ENCODE measurements at regions not wholly inside any gene's neighbourhood (a gene's known extent, or its start where the extent isn't known, plus 50 kb on each side); places are given as distances from the start of the nearest gene placed in this dataset.

GRCh38 chr15:92231461-92231860, 162.2 kb upstream of the ST8SIA2 start (continued):
- TF ChIP-seq JUNB (IDR thresholded peaks at IDR 0.05) (no peak), ZBED1 (IDR thresholded peaks at IDR 0.05; ENCODE audit: borderline replicate concordance) (no peak), BMI1 (IDR thresholded peaks at IDR 0.05; ENCODE audit: borderline replicate concordance) (no peak), CHD1 (IDR thresholded peaks at IDR 0.05; ENCODE audit: low read depth, low read length) (no peak), POLR2AphosphoS5 (IDR thresholded peaks at IDR 0.05; ENCODE audit: low read length) (no peak), NR2C1 (IDR thresholded peaks at IDR 0.05) (no peak), HDAC2 (IDR thresholded peaks at IDR 0.05) (no peak)

GRCh38 chr15:92232317-92232716, 161.4 kb upstream of the ST8SIA2 start:
- Histone ChIP-seq H3K27ac (ENCODE audit: control insufficient read depth, insufficient read depth) (no peak overlapping the region), H3K4me1 (ENCODE audit: control insufficient read depth, insufficient read depth, low read length) (no peaks in the 10 kb centered on the region), H3K9me3 (replicated peaks; ENCODE audit: control insufficient read depth, insufficient read depth, low read length) (no peaks in the 10 kb centered on the region), H3K36me3 (ENCODE audit: control insufficient read depth in 2 of 2, insufficient read depth in 2 of 2, low read length in 1 of 2) (no peaks in the 10 kb centered on the region), H4K20me1 (ENCODE audit: control insufficient read depth, insufficient read depth) (no peaks in the 10 kb centered on the region), H3K9ac (ENCODE audit: control insufficient read depth, insufficient read depth, low read length) (no peak overlapping the region), H3K4me3 (no peak overlapping the region), H3K79me2 (ENCODE audit: control insufficient read depth, insufficient read depth, low read length) (no peaks in the 10 kb centered on the region), H3K4me2 (ENCODE audit: control insufficient read depth, insufficient read depth) (no peak overlapping the region), H2AFZ (ENCODE audit: control insufficient read depth, low read depth, low read length) (no peak overlapping the region), H3K27me3 (replicated peaks in 1 of 2; ENCODE audit: control insufficient read depth in 2 of 2, insufficient read depth in 2 of 2, low read length in 1 of 2) (no peaks in the 10 kb centered on the region)
- BruUV-seq (replicated peaks), result no TSS peak
- DNase-seq (ENCODE audit: low read depth, low spot score), result no peak
- SMC1A ChIA-PET (ENCODE audit: uncharacterized antibody, unreplicated experiment), result interaction anchor here (0.5 kb wide), 1 partner anchor 111 kb away, joined by 4 read pairs; no protein-coding TSS in a partner anchor
- 4% methylated on average over 7 of the region's 7 CpGs for WGBS (ENCODE audit: insufficient coverage, insufficient replicate concordance, low lambda C conversion rate, missing lambda C conversion rate)
- CTCF ChIA-PET, result no interaction called here
- no peak for ATAC-seq
- POLR2A ChIA-PET, result no interaction called here
- in situ Hi-C loops (cut with MboI) (no loop called here), intact Hi-C loops (cut with micrococcal nuclease; ENCODE audit: unreplicated experiment) (no loop called here)
- no peak for TF ChIP-seq CEBPB (IDR thresholded peaks at IDR 0.05; ENCODE audit: borderline replicate concordance in 1 of 2, low read depth in 2 of 2, low read length in 2 of 2)
- TF ChIP-seq ESRRA (IDR thresholded peaks at IDR 0.05; ENCODE audit: low read length), result no peak
- no peak for TF ChIP-seq ZBTB40 (IDR thresholded peaks at IDR 0.05; ENCODE audit: borderline replicate concordance)
- no peak for TF ChIP-seq CREB1 (IDR thresholded peaks at IDR 0.05; ENCODE audit: low read depth)
- no peak for TF ChIP-seq YY1 (IDR thresholded peaks at IDR 0.05; ENCODE audit: low read depth, low read length)
- TF ChIP-seq ZNF622 (IDR thresholded peaks at IDR 0.05), result no peak
- TF ChIP-seq ASH2L (IDR thresholded peaks at IDR 0.05; ENCODE audit: borderline replicate concordance, low read depth), result no peak
- RAD21 ChIA-PET (ENCODE audit: unreplicated experiment), result no interaction called here
- no peak for FAIRE-seq
